HFFc6 (cell line): ENCODE measurements at regions not wholly inside any gene's neighbourhood (a gene's known extent, or its start where the extent isn't known, plus 50 kb on each side); places are given as distances from the start of the nearest gene placed in this dataset.
A peak's percentile ranks its signal among the peaks of the same experiment; 100 is the strongest.

Experiments used
- DNase-seq: peaks from one replicate; pipeline ENCODE4 v3.0.0-alpha.2; 2018
- H3K27ac Mint-ChIP-seq: 2 replicates; pipeline ENCODE4 v1.8.0; 2020; ENCODE audit warnings: mild to moderate bottlenecking, mixed read lengths
- H3K27me3 Mint-ChIP-seq: 2 replicates; pipeline ENCODE4 v1.8.0; 2021; ENCODE audit warnings: mild to moderate bottlenecking, moderate library complexity, mixed read lengths; ENCODE audit not compliant: insufficient read depth
- H3K36me3 Mint-ChIP-seq: 2 replicates; pipeline ENCODE4 v1.8.0; 2021; ENCODE audit warnings: low read depth, mixed read lengths
- H3K4me1 Mint-ChIP-seq: 2 replicates; pipeline ENCODE4 v1.8.0; 2020; ENCODE audit warnings: low read depth, mixed read lengths
- H3K4me3 Mint-ChIP-seq: 2 replicates; pipeline ENCODE4 v1.8.0; 2020; ENCODE audit warnings: mild to moderate bottlenecking, moderate library complexity, mixed read lengths
- H3K9me3 Mint-ChIP-seq: 2 replicates; pipeline ENCODE4 v1.8.0; 2020; ENCODE audit warnings: mild to moderate bottlenecking, mixed read lengths
- TF ChIP-seq, protein P1 (sequence below): fragments of 200-600 bp; sonication (generic); IDR thresholded peaks from 2 replicates; pipeline ENCODE4 v1.5.0; 2021; ENCODE audit warnings: antibody characterized with exemption, mild to moderate bottlenecking

DNA sequence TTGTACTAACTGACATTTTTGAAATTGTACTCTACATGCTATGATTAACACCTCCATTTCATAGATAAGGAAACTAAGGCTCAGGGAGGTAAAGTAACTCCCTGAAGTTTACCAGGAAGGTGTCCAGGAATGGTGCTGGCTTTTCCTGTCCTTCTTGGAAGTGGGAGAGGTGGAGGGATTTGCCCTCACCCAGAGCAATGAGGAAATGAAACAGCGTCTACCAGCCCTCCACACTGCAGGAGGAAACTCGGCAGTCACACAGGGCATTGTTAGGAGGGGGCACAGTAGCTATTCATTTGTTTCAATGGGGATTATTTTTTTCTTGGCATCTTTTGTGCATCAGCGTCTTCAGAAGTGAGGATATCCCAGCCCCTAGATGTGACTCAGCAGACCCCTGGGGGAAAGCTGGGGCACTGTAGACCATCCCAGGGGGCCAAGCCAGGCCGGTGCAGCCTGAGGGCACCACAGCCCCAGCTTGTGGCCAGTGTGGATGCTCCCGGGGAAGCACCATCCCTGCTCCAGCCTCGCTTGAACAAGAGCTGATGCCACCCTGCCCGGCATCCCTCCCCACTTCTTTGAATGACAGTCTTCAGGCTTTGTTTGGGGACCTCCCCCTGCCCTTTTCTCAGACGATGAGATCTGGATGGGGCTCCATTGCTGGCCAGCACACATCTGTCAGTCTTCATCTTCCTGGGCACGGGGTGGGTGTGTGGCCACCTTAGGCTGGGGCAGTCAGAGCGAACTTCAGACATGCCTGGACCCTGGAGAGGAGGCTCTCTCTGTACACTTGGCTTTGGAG is 224.4 kb upstream of the PMEPA1 start:
- TF ChIP-seq, protein P1, sequence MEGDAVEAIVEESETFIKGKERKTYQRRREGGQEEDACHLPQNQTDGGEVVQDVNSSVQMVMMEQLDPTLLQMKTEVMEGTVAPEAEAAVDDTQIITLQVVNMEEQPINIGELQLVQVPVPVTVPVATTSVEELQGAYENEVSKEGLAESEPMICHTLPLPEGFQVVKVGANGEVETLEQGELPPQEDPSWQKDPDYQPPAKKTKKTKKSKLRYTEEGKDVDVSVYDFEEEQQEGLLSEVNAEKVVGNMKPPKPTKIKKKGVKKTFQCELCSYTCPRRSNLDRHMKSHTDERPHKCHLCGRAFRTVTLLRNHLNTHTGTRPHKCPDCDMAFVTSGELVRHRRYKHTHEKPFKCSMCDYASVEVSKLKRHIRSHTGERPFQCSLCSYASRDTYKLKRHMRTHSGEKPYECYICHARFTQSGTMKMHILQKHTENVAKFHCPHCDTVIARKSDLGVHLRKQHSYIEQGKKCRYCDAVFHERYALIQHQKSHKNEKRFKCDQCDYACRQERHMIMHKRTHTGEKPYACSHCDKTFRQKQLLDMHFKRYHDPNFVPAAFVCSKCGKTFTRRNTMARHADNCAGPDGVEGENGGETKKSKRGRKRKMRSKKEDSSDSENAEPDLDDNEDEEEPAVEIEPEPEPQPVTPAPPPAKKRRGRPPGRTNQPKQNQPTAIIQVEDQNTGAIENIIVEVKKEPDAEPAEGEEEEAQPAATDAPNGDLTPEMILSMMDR = no peak
- DNase-seq = no peak
- H3K9me3 Mint-ChIP-seq = no peaks in the 10 kb centered on the region
- no peak overlapping the region for H3K27ac Mint-ChIP-seq
- no peaks in the 10 kb centered on the region for H3K36me3 Mint-ChIP-seq
- no peak overlapping the region for H3K4me3 Mint-ChIP-seq
- H3K27me3 Mint-ChIP-seq = peaks cover 39% of the 10 kb centered on the region
- H3K4me1 Mint-ChIP-seq = peaks cover 11% of the 10 kb centered on the region

DNA sequence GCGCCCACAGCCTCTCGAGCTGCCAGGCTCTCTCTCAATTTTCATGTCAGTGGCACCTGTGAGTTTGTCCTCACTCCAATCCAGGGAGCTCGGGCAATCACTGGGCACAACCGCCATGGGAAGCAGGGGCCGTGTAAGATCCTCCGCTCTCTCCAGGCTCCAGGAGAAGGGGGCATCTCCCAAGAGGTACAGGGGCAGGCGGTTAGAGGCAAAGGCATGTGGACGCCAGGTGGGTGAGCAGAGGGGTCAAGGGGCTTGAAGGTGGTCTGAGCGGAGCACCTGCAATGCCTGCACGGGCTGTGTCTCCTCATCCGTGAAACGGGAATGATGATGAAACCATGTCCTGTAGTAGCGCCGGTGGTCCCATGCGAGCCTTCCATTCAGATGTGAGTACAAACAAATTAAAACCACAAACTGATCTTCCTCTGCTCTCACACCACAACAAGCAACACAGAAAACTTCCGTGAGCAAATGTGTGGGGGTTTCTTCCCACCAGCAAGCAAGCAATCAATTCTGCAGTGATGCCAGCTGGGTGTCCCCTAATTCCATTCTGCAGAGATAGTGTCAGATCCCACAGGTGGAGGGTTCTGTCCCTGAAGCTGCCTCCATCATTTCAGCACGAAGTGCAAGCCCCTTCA is 222.5 kb upstream of the PMEPA1 start:
- Mint-ChIP-seq H3K36me3 (no peaks in the 10 kb centered on the region), H3K27ac (no peak overlapping the region), H3K27me3 (peaks cover 35% of the 10 kb centered on the region), H3K9me3 (no peaks in the 10 kb centered on the region), H3K4me1 (peaks cover 17% of the 10 kb centered on the region), H3K4me3 (no peak overlapping the region)
- TF ChIP-seq, protein P1 = no peak
- DNase-seq = no peak

DNA sequence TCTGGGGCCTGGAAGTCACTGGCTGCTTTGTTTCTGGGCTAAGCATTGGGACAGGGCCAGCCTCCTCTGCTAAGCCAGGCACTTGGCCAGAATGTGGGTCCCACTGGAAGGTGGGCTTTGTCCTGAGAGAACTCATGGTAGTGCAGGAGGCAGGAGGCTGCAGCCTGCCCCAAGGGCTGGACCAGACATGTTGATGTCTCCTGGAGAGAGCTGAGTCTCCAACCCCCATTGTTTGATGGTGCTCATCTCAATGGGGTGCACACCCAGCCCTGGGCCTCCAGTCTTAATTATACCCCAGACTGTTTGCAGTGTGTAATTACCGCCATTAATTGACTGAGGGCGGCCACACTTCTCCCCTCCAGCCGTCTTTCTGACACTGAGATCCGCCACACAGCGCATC is 220.5 kb upstream of the PMEPA1 start:
- Mint-ChIP-seq H3K27me3 (peaks cover 29% of the 10 kb centered on the region), H3K27ac (no peak overlapping the region), H3K36me3 (peaks cover 6% of the 10 kb centered on the region; the same call in 1 of the 2 replicates), H3K4me3 (no peak overlapping the region), H3K9me3 (no peaks in the 10 kb centered on the region; the same call in none of the 2 replicates), H3K4me1 (peaks cover 12% of the 10 kb centered on the region)
- TF ChIP-seq, protein P1 = no peak
- no peak for DNase-seq

DNA sequence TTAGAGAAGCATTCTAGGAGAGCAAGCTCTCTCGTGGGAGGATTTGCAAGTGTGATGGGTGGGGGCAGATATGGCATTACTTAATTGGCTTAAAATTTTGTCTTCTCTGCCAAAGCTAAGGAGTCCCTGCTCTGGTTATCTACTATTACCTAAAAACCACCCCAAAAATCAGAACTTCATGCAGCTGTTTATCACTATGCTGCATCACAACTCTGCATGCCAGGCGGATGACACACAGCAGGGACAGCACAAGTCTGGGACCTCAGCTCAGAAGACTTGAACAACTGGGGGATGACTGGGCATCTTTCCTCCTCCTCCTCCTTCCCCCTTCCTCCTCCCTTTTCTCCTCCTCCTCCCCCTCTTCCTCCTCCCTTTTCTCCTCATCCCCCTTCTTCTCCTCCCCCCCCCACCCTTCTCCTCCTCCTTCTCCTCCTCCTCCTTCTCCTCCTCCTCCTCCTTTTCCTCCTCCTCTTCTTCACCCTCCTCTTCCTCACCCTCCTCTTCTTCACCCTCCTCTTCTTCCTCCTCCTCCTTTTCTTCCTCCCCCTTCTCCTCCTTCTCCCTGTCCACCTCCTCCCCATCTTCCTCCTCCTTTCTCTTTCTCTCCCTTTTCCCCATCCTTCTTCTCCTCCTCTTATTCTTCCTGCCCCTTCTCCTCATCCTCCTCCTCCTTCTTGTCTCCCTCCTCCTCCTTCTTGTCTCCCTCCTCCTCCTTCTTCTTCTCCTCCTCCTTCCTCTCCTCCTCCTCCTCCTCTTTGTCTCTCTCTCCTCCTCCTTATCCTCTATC is 218.6 kb upstream of the PMEPA1 start:
- Mint-ChIP-seq H3K27me3 (peaks cover 22% of the 10 kb centered on the region), H3K9me3 (no peaks in the 10 kb centered on the region; the same call in none of the 2 replicates), H3K27ac (peak overlapping the region; percentile 49), H3K4me3 (no peak overlapping the region), H3K36me3 (peaks cover 6% of the 10 kb centered on the region; the same call in 1 of the 2 replicates), H3K4me1 (peaks cover 12% of the 10 kb centered on the region)
- DNase-seq = peak; percentile 68
- TF ChIP-seq, protein P1 = no peak

DNA sequence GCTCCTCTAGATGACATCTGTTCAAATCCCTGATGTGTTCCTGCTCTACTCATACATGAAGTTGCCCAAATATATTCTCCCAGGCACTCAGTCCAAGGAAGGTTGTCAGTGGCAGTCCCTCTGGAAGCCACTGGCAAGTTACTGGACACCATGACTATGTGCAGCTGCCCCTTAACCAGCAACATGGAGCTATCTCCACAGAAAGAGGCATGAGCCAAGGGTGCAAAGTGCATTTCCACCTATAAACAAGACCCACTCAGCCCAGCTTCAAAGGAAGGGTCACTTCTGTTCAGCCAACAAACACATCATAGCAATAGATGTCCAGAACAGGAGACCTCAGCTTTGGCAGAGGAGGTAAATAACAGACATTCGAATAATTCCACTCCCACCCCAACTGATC is 217.6 kb upstream of the PMEPA1 start:
- TF ChIP-seq, protein P1 = no peak
- Mint-ChIP-seq H3K4me1 (peaks cover 12% of the 10 kb centered on the region), H3K27me3 (peaks cover 20% of the 10 kb centered on the region), H3K4me3 (no peak overlapping the region), H3K36me3 (peaks cover 6% of the 10 kb centered on the region; the same call in 1 of the 2 replicates), H3K9me3 (no peaks in the 10 kb centered on the region; the same call in none of the 2 replicates), H3K27ac (no peak overlapping the region)
- DNase-seq = no peak
